ENCODE measurements at regions not wholly inside any gene's neighbourhood (a gene's known extent, or its start where the extent isn't known, plus 50 kb on each side); places are given as distances from the start of the nearest gene placed in this dataset.

DNA sequence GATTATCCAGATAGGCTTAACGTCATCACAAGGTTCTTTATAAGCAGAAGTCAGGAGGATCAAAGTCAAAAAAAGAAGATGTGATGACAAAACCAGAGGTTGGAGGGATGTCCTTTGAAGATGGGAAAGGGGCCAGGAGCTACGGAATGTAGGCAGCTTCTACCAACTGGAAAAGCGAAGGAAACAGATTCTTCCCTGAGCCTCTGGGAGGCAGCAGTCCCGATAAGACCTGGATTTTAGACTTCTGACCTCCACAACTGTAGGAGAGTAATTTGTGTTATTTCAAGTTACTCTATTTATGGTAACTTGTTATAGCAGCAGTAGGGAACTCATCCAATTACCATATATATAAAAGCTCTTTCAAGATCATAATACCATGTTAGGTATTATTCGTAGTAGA lies 98.8 kb upstream of the MYCBP2 start:
- DNase-seq (ENCODE audit: low read depth in 1 of 2, low spot score in 1 of 2), result no peak

DNA sequence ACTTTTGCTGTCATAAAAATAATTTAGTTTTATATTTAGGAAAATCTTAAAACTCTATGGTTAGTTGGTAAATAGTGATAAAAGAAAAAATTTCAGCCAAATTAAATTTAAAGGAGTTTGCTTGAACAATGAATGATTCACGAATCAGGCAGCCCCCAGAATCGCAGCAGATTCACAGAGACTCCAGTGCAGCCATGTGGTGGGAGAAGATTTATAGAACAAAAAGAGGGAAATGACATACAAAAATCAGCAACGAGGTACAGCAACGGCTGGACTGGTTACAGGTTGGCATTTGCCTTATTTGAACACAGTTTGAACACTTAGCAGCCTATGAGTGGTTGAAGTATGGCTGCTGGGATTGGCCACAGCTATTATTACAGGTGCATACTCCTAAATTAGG lies 96.4 kb upstream of the MYCBP2 start:
- no peak for DNase-seq (ENCODE audit: low read depth in 1 of 2, low spot score in 1 of 2)

DNA sequence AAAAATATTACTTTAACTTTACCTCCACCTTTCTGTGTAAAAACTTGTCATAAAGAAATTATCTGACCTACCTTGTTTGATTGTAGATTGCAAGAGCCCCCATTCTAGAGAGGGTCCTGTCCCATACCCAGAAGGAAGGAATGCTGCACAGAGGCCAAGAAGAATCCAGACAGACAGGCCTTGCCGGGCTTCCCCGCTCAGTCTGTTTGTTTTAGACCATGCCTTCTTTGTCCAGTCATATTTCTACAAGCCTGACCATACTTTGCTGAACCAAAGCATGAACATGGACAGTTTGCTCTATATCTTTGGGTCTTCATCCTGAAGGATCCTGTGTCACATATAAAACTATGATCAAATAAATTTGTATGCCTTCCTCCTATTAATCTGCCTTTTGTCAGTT lies 95.8 kb upstream of the MYCBP2 start:
- DNase-seq (ENCODE audit: low read depth in 1 of 2, low spot score in 1 of 2), result no peak

GRCh38 chr13:77417897-77418296 lies 91.0 kb upstream of the MYCBP2 start:
- no peak for DNase-seq (ENCODE audit: low read depth in 1 of 2, low spot score in 1 of 2)

DNA sequence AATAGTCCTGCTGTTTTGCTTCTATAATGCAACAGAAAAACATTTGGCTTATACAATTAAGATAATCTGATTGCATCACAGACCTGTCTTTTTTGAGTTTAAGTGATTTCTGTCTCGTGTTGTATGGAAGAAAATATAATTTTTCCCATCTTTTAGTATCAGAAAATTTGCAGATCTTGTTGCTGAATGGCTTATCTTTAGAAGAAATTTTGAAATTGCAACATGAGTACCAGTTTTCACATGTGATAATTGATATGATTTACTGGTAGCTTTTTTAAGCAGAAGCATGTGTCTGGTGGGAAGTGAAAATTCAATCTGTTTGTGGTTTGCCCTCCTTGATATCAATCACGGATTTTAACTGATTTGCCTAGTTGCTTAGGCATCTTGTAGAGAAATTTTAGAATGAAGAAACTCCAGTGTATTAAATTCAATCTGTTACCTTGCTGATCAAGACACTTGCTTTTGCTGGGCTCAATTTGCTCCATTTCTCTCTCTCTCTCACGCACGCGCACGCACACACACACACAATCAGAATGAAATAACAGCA lies 89.8 kb upstream of the MYCBP2 start:
- DNase-seq (ENCODE audit: low read depth in 1 of 2, low spot score in 1 of 2), result no peak

GRCh38 chr13:77415253-77416071 lies 88.6 kb upstream of the MYCBP2 start:
- no peak for DNase-seq (ENCODE audit: low read depth in 1 of 2, low spot score in 1 of 2)

- no peak for DNase-seq (ENCODE audit: low read depth in 1 of 2, low spot score in 1 of 2)
Observed at GRCh38 chr13:77412860-77413259, 86.0 kb upstream of the MYCBP2 start.

- DNase-seq (ENCODE audit: low read depth in 1 of 2, low spot score in 1 of 2), result no peak
Observed at GRCh38 chr13:77412116-77412635, 85.3 kb upstream of the MYCBP2 start.

DNA sequence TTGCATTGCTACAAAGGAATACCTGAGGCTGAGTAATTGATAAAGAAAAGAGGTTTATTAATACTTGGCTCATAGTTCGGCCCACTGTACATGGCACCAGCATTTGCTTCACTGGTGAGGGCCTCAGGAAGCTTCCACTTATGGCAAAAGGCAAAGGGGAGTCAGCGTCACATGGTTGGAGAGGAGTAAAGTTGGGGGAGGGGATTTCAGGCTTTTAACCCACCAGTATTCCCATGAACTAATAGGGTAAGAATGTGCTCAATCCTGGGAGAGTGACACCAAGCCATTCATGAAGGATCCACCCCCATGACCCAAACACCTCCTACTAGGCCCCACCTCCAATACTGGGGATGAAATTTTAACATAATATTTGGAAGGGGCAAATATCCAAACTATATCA lies 82.5 kb upstream of the MYCBP2 start:
- DNase-seq (ENCODE audit: low read depth in 1 of 2, low spot score in 1 of 2), result no peak

DNA sequence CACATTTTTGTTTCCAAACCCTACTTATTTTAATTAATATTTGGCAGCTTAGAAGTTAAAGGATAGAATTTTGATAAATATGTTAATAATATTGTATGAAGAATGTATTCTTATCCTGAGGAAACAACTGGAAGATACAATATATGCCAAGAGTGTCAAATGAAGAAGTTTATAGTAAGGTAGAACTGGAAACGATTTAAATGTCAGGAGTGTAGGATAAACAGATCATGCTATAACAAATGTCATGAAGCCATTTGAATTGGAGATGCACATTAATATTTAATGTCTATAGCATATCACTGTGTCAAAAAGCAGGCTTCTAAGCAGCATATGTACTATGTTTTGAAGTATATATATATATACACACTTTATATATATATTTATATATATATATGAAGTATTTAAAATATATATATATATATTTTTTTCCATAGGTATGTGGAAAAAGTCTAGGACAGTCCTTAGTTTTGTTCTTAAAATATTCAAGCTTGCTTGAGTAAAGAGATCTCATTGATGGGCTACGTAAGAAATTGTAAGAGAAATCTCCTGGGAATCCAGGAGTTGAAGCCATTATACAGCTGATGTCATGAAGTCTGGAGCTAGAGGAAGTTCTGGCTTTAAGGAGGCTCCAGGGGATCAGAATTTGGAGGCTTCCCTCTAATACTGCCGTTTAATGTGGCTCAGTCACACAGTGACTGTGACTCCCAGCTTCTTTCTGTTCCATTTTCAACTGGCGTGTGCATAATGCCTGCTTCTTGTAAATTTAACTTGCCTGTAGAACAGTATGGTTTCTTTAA lies 79.9 kb upstream of the MYCBP2 start:
- no peak for DNase-seq (ENCODE audit: low read depth in 1 of 2, low spot score in 1 of 2)

DNA sequence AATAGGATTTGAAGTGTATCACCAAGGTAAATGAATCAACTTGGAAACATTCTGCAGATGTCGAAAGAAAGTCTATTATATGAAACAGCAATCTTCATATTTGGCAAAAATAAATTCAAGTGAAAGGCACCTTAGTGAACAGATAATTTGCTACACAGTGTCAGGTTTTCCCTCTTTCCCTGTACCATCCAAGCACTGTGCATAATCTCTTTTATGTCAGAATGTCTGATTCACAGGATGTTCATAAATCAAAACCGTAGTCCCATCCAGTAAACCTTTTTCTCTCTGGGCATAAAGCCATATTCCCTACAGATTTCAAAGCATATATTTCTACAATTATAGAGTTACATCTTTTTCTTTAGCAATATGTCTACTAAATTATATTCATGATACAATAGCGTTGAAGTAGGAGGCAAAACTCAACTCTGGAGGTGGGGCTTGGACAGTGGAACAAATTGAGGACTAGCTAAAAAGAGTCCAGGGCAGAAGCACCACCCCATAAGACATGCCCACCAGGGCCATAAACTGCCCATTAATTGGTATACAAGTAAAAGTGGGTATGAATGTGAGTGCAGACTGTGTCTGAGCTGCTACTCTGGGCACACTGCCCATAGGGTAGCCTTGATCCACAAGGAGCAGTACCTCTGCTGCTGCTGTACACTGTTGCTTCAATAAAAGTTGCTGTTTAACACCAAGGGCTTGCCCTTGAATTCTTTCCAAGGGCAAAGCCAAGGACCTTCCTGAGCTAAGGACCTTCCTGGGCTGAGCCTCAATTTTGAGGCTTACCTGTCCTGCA lies 72.1 kb upstream of the MYCBP2 start:
- DNase-seq (ENCODE audit: low read depth in 1 of 2, low spot score in 1 of 2), result no peak

DNA sequence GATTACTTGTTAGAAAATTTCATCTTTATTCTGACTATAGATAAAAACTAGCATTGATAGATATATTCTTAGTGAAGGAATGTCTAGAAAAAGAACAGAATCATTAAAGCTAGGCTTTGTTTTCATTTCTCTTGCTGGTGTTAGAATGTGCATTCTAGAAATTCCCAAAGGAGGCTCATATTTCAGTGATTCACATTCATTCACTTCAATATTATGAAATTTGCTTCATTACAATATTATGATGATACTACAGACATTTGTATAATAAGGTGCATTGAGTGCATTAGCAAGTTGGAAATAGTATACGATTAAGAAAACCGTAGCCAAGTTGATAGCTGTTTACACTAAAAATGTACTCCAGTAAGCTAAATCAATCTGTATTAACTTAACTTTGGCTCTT lies 70.7 kb upstream of the MYCBP2 start:
- DNase-seq (ENCODE audit: low read depth in 1 of 2, low spot score in 1 of 2), result no peak

- DNase-seq (ENCODE audit: low read depth in 1 of 2, low spot score in 1 of 2), result no peak
Observed at GRCh38 chr13:77391475-77391874, 64.6 kb upstream of the MYCBP2 start.

GRCh38 chr13:77390391-77390790 lies 63.5 kb upstream of the MYCBP2 start:
- DNase-seq (ENCODE audit: low read depth in 1 of 2, low spot score in 1 of 2), result no peak

DNA sequence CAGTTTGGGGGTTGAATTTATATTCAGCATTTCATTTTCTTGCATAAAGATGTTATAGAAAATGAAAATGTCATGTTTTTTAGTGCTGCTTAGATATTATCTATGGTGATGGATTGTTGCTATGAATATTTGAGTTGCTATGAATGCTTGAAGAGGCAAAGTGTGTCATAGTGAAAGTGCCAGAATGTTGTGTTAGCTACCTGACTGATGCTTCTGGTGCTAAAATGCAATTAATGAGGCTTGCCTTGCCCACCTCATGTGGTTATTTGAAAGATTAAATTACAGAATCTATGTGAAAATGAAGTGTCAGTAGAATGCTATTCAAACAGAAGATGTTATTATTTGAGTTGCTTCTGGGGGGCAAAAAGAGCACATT lies 62.7 kb upstream of the MYCBP2 start:
- no peak for DNase-seq (ENCODE audit: low read depth in 1 of 2, low spot score in 1 of 2)

DNA sequence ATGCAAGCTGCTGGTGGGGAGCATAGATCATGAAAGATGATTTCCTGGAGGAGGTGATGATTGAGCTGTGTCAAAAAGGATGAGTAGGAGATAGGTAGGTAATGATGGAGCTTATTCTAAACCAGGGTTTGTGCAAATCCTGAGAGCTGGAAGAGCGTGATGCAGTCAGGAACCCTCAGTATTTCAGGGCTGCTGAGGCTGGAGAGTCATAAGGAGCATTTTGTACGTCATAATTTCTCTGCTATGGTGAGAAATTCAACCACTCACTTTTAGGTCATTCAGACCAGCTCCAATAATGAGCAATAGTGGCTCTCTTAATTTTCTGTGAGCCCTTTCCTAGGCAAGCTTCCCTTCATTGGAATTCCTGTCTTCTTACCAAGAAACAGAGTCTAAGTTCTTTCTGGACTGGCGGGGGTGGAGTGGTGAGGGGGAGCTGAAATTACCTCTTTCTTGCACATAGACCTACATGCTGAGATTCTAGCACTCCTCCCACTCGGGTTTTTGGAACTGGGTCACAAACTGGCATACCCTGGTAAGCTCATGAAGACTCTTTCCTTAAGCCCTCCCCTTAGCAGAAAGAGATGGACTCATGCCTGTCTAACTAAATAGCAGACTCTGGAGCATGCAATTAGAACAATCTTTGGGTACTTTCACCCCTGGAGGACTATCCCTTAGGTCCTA lies 62.2 kb upstream of the MYCBP2 start:
- no peak for DNase-seq (ENCODE audit: low read depth in 1 of 2, low spot score in 1 of 2)

- DNase-seq (ENCODE audit: low read depth in 1 of 2, low spot score in 1 of 2), result no peak
Observed at GRCh38 chr13:77387607-77388200, 60.8 kb upstream of the MYCBP2 start.

GRCh38 chr13:77386880-77387606 lies 60.1 kb upstream of the MYCBP2 start:
- DNase-seq (ENCODE audit: low read depth in 1 of 2, low spot score in 1 of 2), result no peak

DNA sequence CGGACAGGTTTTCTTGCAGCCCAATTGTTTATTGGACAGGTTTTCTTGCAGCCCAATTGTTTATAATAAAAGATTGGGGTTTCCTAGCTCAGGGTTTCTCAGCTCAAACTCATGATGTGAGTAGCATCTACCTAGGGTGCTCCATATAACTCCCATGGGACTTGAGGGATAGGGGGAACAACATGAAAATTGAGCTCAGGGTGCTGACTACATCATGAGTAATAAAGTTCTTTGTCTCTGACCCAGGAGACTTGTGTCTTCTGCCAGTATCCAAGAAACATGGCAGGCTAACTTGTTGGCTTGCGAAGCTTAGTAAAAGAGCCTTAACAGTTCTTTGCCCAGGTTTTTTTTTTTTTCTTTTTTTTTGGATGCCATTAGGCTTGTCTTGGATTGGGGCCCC lies 59.2 kb upstream of the MYCBP2 start:
- no peak for DNase-seq (ENCODE audit: low read depth in 1 of 2, low spot score in 1 of 2)

DNA sequence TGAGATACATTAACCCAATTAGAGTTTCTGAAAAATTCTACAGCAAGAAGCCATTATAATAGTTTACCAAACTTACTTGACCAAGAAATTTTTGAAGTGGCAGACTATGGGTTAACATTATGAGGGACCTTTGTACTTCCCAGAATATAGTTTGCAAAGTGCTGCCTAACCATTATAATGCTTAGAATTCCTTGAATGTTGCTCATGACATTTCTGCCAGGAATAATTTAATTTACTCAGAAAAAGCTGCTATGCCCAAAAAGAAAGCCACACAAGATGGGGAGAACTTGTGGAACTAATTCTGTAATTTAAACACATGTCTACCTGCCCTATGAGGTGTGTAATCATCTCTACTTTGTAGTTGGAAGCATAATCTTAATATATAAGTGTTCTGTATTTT lies 58.1 kb upstream of the MYCBP2 start:
- DNase-seq (ENCODE audit: low read depth in 1 of 2, low spot score in 1 of 2), result no peak
